HG03045 (cell line): ENCODE measurements at regions not wholly inside any gene's neighbourhood (a gene's known extent, or its start where the extent isn't known, plus 50 kb on each side); places are given as distances from the start of the nearest gene placed in this dataset.

Experiments used
- ATAC-seq: cut with Tn5 transposase; IDR thresholded peaks from one replicate; pipeline ENCODE4 v1.9.1; 2021; ENCODE audit warnings: mild to moderate bottlenecking, moderate library complexity; ENCODE audit not compliant: unreplicated experiment

DNA sequence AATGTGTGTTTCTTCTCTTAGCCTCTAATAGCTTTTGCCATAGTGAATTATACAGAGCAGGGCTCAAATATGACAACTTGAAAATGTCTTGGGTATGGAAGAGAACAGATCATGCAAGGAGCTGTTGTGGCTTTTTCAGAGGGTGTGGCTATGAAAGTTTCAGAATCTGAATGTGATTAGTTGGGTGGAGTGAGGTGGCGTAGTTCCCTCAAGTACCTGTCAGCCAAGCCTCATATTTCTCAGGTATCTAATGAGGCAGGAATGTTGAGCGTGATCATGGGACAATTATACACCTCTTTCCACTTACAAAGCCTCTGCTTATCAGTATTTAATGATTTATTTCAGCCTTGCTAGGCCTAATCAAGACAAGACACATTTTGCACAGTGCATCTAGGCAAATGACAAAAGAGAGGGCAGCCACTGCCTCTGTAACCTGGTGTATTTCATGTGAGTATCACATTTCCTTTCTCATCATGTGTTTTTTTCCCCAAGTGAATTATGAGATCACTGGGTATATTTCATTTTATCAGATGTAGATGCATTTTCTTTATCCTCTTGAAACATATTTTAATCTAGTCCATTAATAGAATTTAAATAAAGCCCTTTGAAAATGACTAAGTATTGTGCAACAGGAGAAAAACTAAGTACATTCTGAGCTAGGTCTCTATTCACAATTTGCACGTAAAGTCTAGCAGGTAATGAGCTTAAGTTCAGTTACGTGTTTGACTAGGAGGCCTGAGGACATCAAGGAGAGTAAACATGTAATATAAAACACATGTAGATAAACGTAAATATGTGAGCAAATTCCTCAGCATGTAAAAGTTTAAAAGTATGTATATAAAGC, 644.4 kb upstream of the IGFBP3 start:
- ATAC-seq, result no peak

DNA sequence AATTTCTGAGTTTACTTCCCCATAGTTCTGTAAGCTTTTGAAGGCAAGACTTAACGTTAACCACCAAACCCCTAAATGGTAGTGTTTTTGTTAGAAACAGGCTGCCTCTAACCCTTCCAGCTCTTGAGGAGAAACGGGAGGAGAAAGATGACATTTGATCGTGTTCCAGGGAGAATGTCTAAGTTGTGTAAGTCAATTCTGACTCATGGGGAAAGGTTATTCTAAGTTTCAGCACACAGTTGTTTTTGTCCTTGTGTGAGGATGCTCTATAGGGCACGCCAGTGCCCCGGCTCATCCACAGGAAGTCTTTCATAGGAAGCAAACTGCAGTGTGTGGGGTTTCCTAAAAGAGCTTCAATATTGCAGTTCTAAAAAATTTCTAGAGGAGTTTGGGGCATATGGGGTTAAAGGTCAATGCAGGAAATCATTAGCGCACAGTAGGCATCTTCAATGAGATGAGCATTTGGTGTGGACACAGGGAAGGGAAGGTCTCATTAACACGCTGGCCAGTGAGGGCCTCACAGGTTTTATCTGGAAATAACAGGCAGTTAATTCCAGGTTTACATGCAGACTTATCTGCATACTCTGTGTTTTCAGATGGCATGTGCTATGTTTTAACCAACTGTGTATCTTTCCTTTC, 638.2 kb upstream of the IGFBP3 start:
- ATAC-seq, result no peak

DNA sequence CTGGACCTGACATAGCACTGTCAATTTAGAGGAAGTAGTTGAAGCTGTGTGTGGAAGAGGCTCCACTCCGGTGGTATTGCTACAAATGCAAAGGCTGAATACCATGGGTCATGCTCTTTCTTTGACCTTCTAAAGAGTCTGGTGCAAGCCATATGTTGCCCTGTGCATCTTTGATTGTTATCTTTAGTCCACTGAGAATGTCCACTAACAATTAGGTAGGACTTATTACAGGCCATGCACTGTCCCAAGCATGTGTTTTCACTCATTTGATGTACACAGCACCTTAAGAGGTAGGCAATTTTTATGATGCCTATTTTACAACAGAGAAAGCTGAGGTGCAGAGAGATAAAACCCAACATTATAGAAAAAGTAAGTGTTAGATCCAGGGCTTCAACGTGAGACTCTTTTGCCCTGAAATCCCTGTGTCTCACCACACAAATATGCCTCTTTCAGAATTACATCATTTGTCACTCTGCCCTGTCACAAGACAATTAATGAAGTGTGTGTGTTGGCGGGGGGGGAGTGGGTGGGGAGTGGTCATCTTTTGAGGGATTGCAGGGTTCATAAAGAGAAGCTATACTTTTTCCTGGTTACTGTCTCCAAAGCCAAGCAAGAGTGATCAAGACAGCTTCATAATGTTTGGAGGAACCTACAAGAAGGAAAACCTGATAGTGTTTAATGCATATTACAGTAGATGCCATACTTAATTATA, 637.6 kb upstream of the IGFBP3 start:
- no peak for ATAC-seq

DNA sequence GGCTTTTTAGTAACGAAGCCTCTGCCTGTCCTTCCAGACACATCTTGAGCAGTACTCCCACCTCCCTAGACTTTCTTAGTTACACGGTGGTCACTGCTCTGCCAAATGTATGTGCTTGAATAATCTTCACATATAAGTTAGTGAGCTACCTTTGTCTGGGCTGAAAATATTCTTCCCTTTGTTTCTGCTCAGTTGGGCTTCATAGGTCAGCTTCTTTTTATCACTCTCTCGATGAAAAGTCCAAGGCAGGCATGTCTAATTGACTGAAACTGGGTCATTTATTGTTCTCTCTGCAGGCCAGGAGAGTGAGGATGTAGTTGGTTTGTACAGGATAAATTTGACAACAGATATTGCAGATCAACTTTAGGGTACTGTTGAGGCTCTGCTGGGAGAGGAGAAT, 636.7 kb upstream of the IGFBP3 start:
- ATAC-seq, result no peak

GRCh38 chr7:46557295-46557711, 636.2 kb upstream of the IGFBP3 start:
- no peak for ATAC-seq

DNA sequence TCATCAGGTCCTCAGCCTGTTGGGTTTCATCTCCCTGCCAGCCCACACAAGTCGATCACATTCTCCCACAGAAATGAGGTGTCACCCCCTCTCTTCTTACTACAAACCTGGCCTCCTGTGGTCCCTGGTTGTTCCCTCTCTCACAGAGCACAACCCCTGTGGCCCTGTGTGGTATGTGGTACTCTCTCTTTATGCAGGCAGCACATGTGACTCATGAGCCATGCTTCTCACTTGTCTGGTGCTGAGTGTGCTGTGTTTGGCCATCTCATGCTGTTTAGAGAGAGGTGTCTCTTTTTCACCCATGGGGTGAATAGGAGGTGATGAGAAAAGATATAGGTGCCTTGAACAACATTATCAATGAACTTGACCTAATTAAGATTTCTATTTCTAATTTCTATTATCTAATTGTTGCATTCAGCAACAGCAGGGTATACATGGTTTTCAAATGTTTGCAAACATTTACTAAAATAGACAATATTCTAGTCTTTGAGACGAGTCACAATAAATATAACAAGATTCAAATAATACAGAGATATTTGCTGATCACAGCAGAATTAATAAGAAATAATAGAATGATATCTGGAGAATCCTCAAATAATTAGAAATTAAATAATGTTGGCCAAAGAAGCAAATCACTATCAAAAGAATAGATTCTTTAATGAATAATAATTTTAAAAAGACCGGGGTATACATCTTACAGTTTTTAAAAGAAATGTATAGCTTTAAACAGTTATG, 633.8 kb upstream of the IGFBP3 start:
- no peak for ATAC-seq

DNA sequence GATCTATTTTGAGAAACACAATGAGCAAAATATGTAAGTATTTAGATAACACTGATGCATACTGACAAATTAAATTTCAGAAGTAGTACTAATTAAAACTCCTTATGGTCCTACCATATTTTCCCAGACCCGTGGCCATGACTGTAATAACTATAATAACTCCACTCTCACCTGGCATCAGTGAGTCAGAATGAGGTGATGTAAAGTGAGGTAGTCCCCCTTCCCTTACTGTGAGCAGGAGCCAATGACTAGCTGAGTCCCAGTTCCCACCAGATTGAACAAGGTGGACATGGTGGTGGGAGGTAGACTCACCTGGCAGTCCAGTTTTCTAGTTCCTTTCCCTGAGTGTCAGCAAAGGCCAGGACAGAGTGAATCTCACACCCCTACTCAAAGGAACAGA, 630.5 kb upstream of the IGFBP3 start:
- ATAC-seq, result no peak

DNA sequence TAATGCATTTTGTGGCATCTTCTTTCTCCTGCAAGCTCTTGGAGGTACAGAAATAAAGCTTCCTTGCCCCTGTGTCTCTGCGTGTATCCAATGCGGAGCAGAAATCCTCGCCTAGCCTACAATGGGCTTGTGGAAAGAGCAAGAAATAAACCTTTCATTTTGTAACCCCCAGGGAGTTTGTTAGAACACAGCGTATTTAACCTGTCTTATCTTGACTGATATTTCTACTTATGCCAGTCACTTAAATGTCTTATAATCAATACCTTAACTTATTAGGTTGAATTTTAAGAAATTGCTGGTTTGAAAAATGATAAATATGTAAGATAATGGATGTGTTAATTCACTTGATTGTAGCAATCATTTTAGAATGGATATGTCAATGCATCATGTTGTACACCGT, 629.8 kb upstream of the IGFBP3 start:
- ATAC-seq, result no peak

- no peak for ATAC-seq
Observed at GRCh38 chr7:46549892-46550639, 629.0 kb upstream of the IGFBP3 start.

DNA sequence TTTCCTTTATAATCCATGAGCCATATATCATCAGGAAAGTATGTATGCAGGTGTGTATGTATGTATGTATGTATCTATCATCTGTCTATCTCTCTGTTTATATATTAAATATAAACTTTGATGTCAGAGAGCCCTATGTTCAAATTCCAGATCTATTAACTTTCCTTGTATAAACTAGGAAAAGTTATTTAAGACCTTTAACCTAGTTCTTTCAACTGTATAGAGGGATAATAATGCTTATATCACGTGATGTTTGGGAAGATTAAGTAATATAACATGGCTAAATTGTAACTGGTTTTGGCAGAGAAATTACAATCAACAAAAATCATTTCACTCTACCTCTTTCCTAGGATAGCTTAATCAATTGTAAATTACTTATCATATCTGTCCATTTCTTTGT, 628.3 kb upstream of the IGFBP3 start:
- no peak for ATAC-seq

- ATAC-seq, result no peak
Observed at GRCh38 chr7:46547044-46547443, 626.0 kb upstream of the IGFBP3 start.

DNA sequence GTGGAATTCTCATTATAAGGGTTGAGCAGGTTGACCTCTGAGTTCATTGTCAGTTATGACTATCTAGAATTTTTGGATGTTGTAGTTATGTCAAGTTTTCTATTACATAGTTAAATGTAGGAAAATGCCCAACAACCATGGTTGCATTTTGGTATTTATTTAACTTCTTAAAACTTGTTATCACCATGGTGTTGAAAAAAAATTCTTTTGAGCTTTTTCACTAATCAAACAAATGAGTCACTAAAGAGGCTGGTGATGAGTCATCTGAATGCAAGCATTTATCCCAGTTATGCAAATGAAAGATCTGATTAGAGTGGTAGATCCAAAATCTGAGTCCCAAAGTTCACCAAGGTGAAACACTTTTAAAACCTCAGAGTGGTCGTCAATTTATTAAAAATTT, 624.7 kb upstream of the IGFBP3 start:
- ATAC-seq, result no peak

DNA sequence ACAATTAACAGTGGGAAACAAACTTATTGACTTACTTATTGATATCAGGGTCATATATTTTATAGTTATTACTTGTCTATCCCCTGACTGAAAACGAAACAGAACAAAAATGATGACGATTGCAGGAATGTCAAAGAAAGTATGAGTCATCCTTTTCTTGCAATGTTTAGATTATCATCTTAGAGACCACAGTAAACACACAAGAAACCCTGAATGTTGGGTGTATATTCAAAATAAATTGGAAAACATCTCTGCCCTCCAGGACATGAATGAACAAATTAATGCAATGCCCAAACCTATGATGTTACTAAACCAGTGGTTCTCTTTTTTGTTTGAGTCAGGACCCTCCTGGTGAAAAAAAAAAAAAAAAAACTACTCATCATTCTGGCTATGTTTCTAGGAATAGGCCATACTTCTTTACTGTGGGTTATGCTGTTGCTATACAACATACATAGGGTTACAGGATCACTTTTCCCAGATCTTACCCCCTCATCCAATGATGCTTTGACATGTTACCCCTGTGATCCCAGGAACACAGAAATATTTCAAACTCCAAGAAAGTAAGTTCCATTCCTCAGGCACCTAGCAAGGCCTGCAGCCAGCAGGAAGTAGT, 623.4 kb upstream of the IGFBP3 start:
- ATAC-seq, result no peak

- ATAC-seq, result no peak
Observed at GRCh38 chr7:46542076-46542475, 621.0 kb upstream of the IGFBP3 start.

GRCh38 chr7:46539892-46540483, 618.9 kb upstream of the IGFBP3 start:
- ATAC-seq, result no peak

DNA sequence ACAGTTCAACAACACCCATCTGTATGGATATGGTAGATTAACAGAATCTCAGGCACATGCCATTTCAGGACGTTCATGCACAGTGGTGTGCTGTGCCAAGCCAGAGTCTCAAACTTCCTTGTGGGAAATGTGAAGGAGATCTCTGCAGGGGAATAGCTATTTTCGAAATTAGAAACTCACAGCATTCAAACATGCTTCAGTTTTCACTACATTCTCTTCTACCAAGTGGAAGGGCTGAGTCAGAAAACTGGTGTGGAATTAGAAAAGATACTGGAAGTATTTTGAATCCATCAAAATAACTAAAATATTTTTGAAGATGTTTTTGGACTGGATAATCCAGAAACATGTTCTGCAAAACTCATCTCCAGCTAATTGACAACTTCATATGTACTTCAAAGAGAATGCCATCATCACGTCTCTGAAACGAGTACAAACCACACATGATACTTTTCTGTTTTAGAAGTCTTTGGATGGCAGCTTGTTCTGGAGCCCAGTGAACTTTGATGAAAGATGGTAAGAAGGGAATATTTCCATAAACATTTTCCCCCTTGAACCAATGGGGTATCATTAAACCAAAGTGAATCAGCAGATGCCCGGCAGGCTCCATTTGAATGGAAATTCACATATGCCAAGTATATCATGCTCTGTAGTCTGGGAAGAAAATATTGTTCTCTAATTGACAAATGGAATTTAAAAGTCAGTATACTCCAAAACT, 616.3 kb upstream of the IGFBP3 start:
- no peak for ATAC-seq

GRCh38 chr7:46534664-46535588, 613.9 kb upstream of the IGFBP3 start:
- ATAC-seq, result no peak

DNA sequence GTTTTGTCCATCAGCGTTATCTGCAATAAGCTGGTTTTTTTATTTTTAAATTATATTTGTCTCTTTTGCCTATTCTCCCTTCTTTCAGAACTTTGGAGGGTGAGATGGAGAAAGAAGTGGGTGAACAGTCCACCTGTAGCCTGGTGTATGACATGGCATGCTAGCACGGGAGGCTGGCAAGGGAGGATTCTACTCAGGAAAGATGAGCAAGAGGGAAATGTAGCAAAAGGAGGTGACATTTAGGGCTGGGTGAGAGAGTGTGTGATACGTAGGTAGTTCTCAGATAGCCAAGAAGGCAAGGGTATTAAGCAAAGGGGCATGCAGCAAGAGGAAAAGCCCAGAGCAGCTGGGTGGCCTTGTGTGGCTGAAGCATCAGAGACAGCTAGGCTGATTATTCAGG, 612.9 kb upstream of the IGFBP3 start:
- no peak for ATAC-seq
